IPS DF 19.7 (cell line): ENCODE measurements at regions not wholly inside any gene's neighbourhood (a gene's known extent, or its start where the extent isn't known, plus 50 kb on each side); places are given as distances from the start of the nearest gene placed in this dataset.

Experiments
- DNase-seq: peaks from one replicate; pipeline ENCODE4 v3.0.0-alpha.2; 2013; ENCODE audit warnings: low read depth, low spot score

DNA sequence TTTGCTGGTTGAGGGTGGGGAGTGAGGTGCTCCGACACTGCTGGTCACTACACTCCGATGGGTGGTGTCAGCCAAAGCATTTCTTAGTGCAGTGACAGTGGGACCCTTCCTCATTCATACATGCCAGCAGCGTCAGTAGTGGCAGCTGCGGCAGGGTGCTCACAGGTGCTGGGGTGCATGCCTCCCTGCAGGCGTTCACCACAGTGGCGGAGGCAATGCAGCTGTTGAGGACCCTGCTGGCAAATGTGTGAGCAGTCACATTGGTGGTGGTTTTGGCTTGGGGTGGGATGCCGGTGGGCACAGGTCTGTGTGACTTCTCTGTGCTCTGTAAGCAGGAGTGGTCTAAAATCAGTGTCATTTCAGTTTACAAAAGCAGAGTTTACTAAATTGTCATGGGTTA is 464.6 kb downstream of the FUT8 start:
- DNase-seq: no peak

- DNase-seq: no peak
These were observed 465.1 kb downstream of the FUT8 start for GRCh38 chr14:65877624-65878023.

DNA sequence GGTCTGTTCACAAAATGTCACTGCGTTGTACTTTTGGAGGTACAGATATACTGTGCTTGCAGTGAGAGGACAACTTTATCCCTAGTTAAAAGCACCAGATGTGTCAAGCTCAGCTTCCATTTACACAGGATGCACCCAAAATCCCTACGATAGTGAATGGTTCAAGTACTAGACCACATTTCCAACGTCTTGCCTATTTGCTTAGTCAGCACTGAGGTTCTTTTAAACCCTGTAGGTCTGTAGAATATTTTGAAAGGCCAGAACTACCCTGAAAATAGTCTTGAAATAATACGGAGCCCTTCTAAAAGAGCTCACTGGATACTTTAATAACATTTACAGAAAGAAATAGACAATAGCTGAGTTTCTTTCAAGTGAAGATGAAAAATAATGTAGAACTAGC is 466.1 kb downstream of the FUT8 start:
- DNase-seq: no peak

GRCh38 chr14:65879248-65880009 is 466.9 kb downstream of the FUT8 start:
- DNase-seq: no peak

GRCh38 chr14:65880507-65880906 is 468.0 kb downstream of the FUT8 start:
- DNase-seq: no peak

GRCh38 chr14:65881642-65882041 is 469.1 kb downstream of the FUT8 start:
- no peak for DNase-seq

DNA sequence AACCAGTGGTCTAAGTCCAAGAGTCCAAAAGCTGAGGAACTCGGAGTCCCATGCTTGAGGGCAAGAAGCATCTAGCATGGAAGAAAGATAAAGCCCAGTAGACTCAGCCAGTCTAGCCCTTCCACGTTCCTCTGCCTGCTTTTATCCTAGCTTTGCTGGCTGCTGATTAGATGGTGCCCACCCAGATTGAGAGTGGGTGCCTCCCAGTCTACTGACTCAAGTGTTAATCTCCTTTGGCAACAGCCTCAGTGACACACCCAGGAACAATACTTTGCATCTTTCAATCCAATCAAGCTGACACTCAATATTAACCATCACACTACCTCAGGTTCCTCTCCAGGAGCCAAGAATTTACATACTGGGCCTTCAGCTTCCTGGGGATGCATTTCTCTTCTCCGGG is 476.1 kb downstream of the FUT8 start:
- DNase-seq: no peak

DNA sequence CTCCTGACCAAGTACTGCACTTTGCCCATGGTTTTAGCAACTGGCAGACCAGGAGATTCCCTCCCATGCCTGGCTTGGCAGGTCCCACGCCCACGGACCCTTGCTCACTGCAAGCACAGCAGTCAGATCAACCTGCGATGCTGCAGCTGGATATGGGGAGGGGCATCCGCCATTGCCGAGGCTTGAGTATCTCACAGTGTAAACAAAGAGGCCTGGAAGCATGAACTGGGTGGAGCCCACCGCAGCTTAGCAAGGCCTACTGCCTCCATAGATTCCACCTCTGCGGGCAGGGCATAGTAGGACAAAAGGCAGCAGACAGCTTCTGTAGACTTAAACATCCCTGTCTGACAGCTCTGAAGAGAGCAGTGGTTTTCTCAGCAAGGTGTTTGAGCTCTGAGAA is 479.8 kb downstream of the FUT8 start:
- no peak for DNase-seq

- no peak for DNase-seq
These were observed 487.6 kb downstream of the FUT8 start for GRCh38 chr14:65900164-65900563.

DNA sequence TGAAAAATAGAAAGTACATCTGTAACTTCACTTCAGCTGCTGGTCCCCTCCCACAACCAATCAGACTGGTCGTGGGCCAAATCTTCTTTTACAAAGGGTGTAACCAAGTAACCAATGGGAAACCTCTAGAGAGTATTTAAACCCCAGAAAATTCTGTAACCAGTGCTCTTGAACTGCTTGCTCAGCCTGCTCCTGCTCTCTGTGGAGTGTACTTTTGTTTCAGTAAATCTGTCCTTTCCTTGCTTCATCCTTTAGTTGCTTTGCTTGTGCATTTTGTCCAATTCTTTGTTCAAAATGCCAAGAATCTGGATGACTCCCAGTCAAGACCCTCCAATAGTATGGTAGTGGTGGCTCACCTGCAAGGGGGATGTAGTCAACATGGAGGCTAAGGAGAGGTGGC is 489.1 kb downstream of the FUT8 start:
- no peak for DNase-seq

DNA sequence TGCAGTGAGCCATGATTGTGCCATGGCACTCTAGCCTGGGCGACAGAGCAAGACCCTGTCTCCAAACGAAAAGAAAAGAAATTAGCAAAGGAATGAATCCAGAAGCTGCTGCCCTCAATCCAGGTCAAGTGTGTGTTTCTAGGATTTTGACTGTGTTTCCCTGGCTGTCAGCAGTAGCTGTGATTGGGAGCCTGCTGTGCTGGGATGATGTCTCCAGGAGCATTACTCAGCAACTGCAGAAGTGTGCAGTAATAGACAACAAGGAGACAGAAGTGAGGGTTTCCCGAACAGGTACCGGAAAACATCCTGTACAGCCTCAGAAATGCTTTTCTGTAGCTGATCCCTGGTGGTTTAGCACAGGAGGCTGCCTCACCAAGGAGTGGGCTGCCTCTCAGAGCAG is 492.5 kb downstream of the FUT8 start:
- no peak for DNase-seq

DNA sequence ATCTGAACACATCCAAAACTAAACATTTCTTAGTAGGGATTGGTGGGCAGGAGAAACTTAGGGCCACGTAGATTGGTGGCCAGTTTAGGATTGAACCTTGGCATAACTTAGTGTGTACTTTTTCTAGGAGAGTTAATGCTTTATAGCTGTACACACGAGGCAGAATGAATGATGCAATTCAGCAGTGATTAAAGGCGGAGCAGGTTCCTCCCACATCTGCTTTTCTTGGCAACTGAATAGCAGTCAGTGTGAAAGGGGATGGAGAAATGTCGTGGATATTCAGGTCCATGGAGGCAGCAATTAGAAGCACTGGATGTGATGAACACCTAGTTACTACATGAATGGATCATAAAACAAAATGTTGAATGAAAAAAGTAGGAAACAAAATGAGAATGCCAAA is 493.8 kb downstream of the FUT8 start:
- no peak for DNase-seq

- DNase-seq: no peak
These were observed 494.4 kb downstream of the FUT8 start for GRCh38 chr14:65906948-65907347.

DNA sequence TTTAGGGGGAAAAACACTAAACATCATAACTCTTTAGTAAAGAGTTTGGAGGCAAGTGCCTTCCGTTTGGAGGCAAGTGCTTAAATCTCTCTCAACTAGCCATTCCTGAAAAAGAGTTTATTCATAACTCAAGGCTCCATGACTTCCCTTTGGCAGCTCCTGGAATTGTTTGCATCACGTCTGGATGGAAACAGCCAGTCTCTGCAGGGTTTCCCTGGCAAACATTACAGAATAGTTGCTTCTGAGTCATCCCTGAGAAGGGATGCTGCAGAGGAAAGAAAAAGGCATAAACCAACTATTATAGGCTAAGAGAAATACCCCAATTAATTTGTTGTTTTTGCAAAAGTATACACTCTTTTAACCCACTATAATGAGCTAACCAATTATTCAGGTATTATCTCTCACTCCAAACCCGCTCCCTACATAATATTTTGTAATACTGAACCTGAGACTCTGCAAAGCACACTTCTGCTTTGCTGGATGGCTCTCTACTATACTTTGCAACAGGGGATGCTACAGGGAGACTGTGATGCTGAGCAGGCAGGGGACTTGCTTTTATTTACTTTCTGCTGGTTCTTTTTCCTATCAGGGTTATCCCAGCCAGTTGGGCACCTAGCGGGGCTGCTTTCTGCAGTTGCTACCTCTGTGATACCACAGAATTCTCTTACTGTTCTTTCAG is 497.7 kb downstream of the FUT8 start:
- no peak for DNase-seq

- no peak for DNase-seq
These were observed 502.6 kb downstream of the FUT8 start for GRCh38 chr14:65915125-65915524.

DNA sequence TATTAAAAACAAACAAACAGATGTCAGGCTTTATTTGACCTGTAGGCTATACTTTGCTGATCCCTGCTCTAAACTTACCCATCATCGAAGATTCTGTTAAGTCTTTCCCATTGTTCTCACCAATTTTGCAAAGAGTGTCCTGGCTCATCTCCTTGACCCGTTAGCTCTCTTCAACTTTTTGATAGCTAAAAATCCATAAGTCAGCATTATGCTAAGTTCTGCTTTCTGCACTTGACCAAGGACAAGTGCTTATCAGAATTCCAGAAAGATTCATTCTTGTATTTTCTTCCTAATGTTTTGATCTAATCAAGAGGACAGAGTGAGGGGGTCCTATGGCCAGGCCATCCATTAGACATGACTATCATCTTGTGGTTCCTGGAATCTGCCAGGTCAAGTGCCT is 503.5 kb downstream of the FUT8 start:
- DNase-seq: no peak

DNA sequence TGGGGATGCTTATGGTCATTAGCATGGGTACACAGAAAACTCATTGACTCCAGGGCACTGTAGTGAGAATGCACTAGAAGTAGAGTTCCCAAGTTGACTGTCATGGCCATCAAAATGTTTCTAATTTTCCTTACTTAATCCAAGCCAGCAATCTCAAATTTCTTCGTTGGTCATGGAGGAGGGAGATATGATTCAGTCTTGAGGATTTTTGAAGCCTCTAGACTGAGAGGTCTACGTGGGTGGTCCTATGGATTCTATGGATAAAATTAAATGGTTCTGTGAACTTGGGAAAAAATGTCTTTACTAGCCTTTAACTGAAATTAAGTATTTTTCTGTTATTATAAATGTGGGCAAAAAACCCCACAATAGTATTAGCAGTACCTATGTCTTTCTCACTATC is 508.5 kb downstream of the FUT8 start:
- DNase-seq: no peak

DNA sequence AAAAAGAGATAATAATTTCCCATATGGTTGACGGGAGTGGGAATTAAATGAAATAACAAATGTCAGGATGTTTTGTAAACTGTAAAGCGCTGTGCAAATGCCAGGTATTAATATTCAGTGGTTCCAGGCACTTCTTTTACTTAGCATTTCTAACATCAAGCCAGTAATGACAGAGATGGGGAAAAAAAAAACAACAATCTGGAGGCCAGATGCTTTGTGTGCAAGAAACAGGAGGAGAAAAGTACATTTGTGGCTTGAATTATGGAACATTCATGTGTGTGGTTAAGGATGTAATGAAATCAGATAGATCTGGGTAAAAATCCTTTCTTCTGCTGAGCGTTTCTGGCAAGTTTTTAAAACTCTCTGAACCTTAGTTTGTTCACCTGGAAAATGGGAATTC is 509.6 kb downstream of the FUT8 start:
- DNase-seq: no peak

DNA sequence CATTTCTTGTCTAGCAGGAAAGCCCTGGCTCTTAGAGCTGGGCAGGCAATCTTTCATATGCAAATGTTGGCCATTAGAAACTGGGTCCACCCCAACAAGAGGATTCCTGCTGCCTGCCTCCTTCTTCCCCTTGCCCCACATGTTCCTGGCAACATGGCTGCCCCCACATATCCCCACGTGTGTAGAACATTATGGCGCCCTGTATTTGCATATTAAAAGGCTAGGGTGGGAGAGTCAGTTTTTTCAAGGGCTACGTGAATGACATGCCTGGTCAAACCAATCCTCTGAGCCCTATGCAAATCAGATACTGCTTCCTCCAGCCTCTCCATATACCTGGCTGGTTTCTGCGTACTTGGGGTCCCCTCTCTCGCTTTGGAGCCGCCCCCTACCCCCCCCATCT is 514.0 kb downstream of the FUT8 start:
- DNase-seq: peak; percentile 78

- DNase-seq: no peak
These were observed 514.6 kb downstream of the FUT8 start for GRCh38 chr14:65926935-65927700.

GRCh38 chr14:65927931-65928356 is 515.4 kb downstream of the FUT8 start:
- DNase-seq: no peak

DNA sequence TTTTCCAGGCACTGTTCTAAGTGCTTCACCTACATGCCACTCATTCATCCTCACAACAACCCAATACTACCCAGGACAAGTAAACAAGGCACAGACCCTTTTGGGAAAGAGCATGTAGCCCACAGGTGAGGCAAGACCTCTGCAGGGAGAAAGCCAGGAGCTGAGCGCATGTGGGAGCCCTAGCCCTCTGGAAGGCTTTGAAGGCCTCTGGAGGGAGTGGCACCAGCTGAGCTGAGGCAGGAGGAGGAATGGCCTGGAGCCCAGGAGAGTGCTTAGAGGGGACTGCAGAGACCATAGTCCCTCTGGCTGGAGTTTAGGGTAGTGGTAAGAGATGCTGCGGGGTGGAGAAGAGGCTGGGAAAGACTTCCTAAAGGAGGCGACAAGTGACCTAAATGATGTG is 516.5 kb downstream of the FUT8 start:
- no peak for DNase-seq
